Neural crest cell (in vitro differentiated cells): ENCODE measurements at regions not wholly inside any gene's neighbourhood (a gene's known extent, or its start where the extent isn't known, plus 50 kb on each side); places are given as distances from the start of the nearest gene placed in this dataset.

ENCODE experiments used
- DNase-seq: peaks from one replicate; pipeline ENCODE4 v3.0.0; 2021; ENCODE audit warnings: low read depth, mixed read lengths, low spot score
- H3K27ac Mint-ChIP-seq: one replicate; pipeline ENCODE4 v1.8.0; 2021; ENCODE audit warnings: mild to moderate bottlenecking, mixed read lengths; ENCODE audit not compliant: unreplicated experiment
- H3K27me3 Mint-ChIP-seq: 2 replicates; pipeline ENCODE4 v1.8.0; 2021; ENCODE audit warnings: low read depth, mild to moderate bottlenecking, mixed read lengths
- H3K36me3 Mint-ChIP-seq: 2 replicates; pipeline ENCODE4 v1.8.0; 2021; ENCODE audit warnings: low read depth, mild to moderate bottlenecking, mixed read lengths
- H3K4me1 Mint-ChIP-seq: 2 replicates; pipeline ENCODE4 v1.8.0; 2021; ENCODE audit warnings: mixed read lengths
- H3K4me3 Mint-ChIP-seq: one replicate; pipeline ENCODE4 v1.8.0; 2021; ENCODE audit warnings: mild to moderate bottlenecking, mixed read lengths
- H3K9me3 Mint-ChIP-seq: 2 replicates; pipeline ENCODE4 v1.8.0; 2021; ENCODE audit warnings: mixed read lengths
- TF ChIP-seq, protein P1 (sequence below): fragments of 200-600 bp; sonication (generic); conservative IDR thresholded peaks from 2 replicates; pipeline ENCODE4 v1.5.0; 2021; ENCODE audit warnings: antibody characterized with exemption, mild to moderate bottlenecking

DNA sequence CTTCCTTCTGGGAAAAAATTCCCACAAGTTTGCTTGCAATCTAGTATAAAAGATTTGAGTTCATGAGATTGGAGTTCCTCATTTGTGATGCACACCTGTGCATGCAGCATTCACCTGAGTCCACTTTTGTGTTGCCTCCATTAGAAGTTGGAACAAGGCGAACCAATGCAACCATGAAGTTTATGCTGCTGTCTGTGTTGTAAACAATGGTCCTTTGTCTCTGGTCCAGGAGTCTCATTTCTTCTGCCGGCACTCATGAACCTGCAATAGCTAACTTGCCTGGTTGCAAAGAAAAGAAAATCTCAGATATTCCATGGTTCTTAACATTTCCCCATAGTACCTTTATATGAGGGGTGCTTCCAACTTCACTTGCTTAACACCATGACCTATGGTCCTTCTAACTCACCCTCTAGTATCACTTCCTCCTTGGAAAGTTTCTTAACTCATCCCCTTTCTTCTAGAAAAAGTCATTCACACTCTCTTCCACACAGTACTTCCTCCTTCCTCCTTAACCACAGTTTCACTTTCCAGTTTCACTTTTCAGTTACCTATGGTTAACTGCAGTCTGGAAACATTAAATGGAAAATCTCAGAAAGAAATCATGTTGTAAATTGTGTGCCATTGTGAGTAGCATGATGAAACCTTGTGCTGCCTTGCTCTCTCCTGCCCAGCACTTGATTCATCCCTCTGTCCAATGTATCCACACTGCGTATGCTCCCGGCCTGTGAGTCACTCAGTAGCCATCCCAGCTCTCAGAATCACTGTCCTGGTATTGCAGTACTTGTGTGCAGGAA is 128.8 kb upstream of the TRIB2 start:
- Mint-ChIP-seq H3K36me3 (no peaks in the 10 kb centered on the region), H3K9me3 (no peaks in the 10 kb centered on the region), H3K4me1 (no peaks in the 10 kb centered on the region), H3K27me3 (no peaks in the 10 kb centered on the region), H3K27ac (no peak overlapping the region), H3K4me3 (no peak overlapping the region)
- TF ChIP-seq, protein P1, sequence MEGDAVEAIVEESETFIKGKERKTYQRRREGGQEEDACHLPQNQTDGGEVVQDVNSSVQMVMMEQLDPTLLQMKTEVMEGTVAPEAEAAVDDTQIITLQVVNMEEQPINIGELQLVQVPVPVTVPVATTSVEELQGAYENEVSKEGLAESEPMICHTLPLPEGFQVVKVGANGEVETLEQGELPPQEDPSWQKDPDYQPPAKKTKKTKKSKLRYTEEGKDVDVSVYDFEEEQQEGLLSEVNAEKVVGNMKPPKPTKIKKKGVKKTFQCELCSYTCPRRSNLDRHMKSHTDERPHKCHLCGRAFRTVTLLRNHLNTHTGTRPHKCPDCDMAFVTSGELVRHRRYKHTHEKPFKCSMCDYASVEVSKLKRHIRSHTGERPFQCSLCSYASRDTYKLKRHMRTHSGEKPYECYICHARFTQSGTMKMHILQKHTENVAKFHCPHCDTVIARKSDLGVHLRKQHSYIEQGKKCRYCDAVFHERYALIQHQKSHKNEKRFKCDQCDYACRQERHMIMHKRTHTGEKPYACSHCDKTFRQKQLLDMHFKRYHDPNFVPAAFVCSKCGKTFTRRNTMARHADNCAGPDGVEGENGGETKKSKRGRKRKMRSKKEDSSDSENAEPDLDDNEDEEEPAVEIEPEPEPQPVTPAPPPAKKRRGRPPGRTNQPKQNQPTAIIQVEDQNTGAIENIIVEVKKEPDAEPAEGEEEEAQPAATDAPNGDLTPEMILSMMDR: no peak
- DNase-seq: no peak

DNA sequence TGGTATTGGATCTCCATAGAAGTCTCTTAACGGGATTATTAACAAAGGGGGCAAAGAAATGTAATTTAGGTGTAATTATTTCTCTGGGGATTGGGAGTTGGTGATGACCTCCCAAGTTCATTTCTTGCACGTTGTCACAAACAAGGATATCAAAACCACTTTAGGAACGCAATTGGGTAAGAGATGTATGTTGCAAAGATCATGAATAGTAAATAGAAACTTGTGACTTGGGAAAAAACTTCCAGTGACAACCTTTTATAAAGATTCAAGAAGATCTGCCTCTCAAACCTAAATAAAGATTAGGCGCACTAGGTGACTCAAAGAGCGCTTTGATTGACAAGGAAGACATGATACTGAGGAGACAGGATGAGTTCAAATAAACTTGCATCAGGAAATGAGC is 127.8 kb upstream of the TRIB2 start:
- H3K4me1 Mint-ChIP-seq: no peaks in the 10 kb centered on the region
- H3K4me3 Mint-ChIP-seq: no peak overlapping the region
- no peaks in the 10 kb centered on the region for H3K9me3 Mint-ChIP-seq
- TF ChIP-seq, protein P1: no peak
- no peak for DNase-seq
- no peaks in the 10 kb centered on the region for H3K36me3 Mint-ChIP-seq
- no peak overlapping the region for H3K27ac Mint-ChIP-seq
- H3K27me3 Mint-ChIP-seq: no peaks in the 10 kb centered on the region

DNA sequence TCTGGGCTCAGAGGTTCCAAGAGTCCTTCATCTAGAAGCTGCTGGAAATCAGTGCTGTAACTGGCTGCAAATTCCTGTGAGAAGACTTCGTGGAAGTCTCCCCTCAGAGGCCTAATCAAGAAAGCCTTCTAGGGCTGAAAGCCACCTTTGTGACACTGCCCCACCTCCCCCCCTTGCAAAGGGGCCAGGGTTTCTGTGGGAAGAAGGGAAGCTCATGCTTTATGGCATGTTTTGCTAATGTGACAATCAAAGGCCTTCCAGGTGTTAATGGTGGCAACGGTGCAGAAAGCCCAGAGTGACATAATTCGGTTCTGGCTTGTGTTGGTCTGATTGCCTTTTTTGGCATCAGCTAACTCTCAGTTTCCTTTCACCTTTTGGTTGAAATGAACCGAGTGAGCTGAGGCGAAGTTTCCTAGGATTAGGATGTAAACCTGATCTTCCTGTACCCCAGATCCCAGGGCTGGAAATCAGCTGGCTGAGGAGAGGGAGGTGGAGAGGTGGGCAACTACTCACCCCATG is 126.9 kb upstream of the TRIB2 start:
- Mint-ChIP-seq H3K27ac (no peak overlapping the region), H3K4me1 (no peaks in the 10 kb centered on the region), H3K36me3 (no peaks in the 10 kb centered on the region), H3K9me3 (no peaks in the 10 kb centered on the region), H3K27me3 (no peaks in the 10 kb centered on the region), H3K4me3 (no peak overlapping the region)
- DNase-seq: no peak
- TF ChIP-seq, protein P1: no peak

DNA sequence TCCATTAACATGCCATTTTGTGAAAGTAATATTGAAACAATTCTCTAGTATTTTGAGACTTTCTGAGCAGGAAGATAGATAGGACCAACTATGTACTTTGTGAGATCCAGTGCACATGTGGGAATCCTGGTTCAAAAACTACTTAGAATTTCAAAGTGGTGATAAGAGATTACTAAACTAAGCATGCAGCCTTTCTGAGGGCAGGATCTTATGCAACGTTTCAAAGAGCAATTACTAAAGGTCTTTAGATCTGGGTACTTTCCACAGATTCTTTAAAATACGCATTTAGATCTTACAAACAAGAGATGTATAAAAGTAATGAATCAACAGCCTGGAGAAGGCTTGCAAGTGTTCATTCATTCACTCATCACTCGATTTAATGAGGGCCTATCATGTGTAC is 124.4 kb upstream of the TRIB2 start:
- Mint-ChIP-seq H3K4me1 (no peaks in the 10 kb centered on the region), H3K27me3 (no peaks in the 10 kb centered on the region), H3K4me3 (no peak overlapping the region), H3K36me3 (no peaks in the 10 kb centered on the region), H3K27ac (no peak overlapping the region), H3K9me3 (no peaks in the 10 kb centered on the region)
- TF ChIP-seq, protein P1: no peak
- no peak for DNase-seq

DNA sequence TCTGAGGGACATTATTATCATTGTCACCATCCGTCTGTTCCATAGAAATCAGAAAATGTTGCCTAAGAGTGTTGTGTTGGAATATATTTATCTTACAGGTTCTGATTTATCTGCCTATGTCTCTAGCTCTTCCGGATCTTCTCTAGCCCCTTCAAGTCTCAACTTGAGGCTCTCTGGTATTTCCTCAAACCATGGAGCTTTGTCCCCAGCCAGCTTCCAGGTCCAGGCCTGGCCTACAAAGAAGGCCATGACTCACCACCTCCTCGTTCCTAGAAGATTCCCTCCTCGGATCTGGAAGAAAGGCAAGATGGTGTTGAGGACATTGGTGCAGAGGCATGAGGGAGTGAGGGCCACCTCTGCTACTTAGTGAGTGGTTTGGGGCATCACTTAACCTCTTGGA is 122.1 kb upstream of the TRIB2 start:
- no peak for DNase-seq
- no peaks in the 10 kb centered on the region for H3K36me3 Mint-ChIP-seq
- TF ChIP-seq, protein P1: no peak
- H3K4me1 Mint-ChIP-seq: peaks cover 6% of the 10 kb centered on the region
- no peaks in the 10 kb centered on the region for H3K9me3 Mint-ChIP-seq
- no peak overlapping the region for H3K27ac Mint-ChIP-seq
- no peak overlapping the region for H3K4me3 Mint-ChIP-seq
- H3K27me3 Mint-ChIP-seq: no peaks in the 10 kb centered on the region
